ENCODE measurements at regions not wholly inside any gene's neighbourhood (a gene's known extent, or its start where the extent isn't known, plus 50 kb on each side); places are given as distances from the start of the nearest gene placed in this dataset.

DNA sequence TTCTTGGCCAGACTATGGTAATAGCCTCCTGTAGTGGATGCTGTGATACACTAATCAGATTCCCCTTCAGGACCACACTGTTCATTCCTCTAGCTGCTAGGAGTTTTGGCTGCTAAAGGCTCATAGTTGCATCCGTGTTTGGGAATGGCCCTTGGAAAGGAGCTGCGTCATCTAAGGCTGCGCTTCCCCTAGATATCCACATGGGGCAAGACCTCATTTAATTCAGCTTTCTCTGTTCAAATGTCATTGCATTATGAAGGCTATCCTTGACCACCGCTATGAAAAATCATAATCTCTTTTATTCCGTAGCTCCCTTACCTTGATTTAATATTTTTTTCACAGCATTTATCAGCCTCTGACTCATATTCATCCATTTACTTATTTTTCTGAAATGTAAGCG, 258.3 kb upstream of the NR4A3 start:
- H3K9me3 ChIP-seq, result no peaks in the 10 kb centered on the region
- no peak overlapping the region for H3K27ac ChIP-seq
- WGBS, 2 donors, result 86 to 91% methylated on average over 6 of the region's 6 CpGs
- H3K4me1 ChIP-seq, result peaks cover 0 to 10% (median 2%) of the 10 kb centered on the region in 4 donors
- no peaks in the 10 kb centered on the region for H3K27me3 ChIP-seq
- TF ChIP-seq, protein P1, sequence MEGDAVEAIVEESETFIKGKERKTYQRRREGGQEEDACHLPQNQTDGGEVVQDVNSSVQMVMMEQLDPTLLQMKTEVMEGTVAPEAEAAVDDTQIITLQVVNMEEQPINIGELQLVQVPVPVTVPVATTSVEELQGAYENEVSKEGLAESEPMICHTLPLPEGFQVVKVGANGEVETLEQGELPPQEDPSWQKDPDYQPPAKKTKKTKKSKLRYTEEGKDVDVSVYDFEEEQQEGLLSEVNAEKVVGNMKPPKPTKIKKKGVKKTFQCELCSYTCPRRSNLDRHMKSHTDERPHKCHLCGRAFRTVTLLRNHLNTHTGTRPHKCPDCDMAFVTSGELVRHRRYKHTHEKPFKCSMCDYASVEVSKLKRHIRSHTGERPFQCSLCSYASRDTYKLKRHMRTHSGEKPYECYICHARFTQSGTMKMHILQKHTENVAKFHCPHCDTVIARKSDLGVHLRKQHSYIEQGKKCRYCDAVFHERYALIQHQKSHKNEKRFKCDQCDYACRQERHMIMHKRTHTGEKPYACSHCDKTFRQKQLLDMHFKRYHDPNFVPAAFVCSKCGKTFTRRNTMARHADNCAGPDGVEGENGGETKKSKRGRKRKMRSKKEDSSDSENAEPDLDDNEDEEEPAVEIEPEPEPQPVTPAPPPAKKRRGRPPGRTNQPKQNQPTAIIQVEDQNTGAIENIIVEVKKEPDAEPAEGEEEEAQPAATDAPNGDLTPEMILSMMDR (IDR thresholded peaks at IDR 0.05), result no peak
- TF ChIP-seq POLR2A (IDR thresholded peaks at IDR 0.05), result no peak
- TF ChIP-seq EP300 (IDR thresholded peaks at IDR 0.05), result no peak
- no peak for TF ChIP-seq POLR2AphosphoS5 (IDR thresholded peaks at IDR 0.05)
- no peak overlapping the region for H3K4me3 ChIP-seq
- intact Hi-C loops (cut with DNase I), result no loop called here
- H3K36me3 ChIP-seq, result no peaks in the 10 kb centered on the region
- DNase-seq, result no peak

DNA sequence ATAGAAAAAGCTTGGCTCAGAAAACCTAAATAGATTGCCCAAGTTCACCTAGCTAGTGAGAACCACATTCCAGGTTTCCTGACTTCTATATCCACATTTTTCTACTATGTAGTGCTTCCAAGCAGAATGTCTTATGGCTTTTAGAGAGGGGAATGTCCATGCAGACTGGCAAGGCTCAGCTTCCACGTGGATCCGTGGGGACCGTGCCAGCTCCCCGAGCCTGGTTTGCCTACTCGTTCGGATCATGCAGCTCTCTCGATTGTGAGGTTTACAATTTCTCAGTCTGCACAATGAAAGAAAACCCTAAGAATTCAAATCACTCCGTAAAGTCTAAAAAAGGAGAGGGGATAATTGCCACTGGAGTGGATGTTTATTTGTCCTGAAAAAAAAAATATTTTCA, 256.5 kb upstream of the NR4A3 start:
- H3K27me3 ChIP-seq, result no peaks in the 10 kb centered on the region
- WGBS, 2 donors, result 82 to 84% methylated on average over 8 of the region's 8 CpGs
- no peak overlapping the region for H3K27ac ChIP-seq
- TF ChIP-seq POLR2AphosphoS5 (IDR thresholded peaks at IDR 0.05) (no peak), POLR2A (IDR thresholded peaks at IDR 0.05) (no peak), EP300 (IDR thresholded peaks at IDR 0.05) (peak in 1 of 4 donors; percentile 19)
- TF ChIP-seq, protein P1 (IDR thresholded peaks at IDR 0.05), result no peak
- no peaks in the 10 kb centered on the region for H3K36me3 ChIP-seq
- peaks cover 0 to 10% (median 2%) of the 10 kb centered on the region in 4 donors for H3K4me1 ChIP-seq
- intact Hi-C loops (cut with DNase I), result loop anchor here (5.0 kb wide), 1 partner anchor 103 kb away; no protein-coding TSS in a partner anchor
- H3K4me3 ChIP-seq, result no peak overlapping the region
- H3K9me3 ChIP-seq, result no peaks in the 10 kb centered on the region
- DNase-seq, result no peak

DNA sequence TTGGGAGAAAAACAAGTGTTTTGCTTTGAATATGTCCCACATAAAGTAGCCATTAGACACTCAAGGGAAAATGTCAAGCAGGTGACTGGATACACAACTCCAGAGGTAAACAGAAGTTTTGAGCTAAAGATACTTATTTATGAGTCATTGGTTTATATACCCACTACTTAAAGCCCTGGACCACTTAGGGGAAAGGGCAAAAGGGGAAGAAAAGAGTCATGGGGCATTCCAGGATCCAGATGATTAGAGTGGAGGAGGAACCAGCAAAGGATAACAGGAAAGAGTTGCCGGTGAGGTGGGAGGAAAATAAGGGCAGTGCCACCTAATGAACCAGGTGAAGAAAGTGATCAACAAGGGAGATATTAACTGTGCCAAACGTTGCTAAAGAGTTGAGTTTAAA, 254.2 kb upstream of the NR4A3 start:
- 50 to 56% methylated on average over 2 of the region's 2 CpGs for WGBS, 2 donors
- no peaks in the 10 kb centered on the region for H3K9me3 ChIP-seq

DNA sequence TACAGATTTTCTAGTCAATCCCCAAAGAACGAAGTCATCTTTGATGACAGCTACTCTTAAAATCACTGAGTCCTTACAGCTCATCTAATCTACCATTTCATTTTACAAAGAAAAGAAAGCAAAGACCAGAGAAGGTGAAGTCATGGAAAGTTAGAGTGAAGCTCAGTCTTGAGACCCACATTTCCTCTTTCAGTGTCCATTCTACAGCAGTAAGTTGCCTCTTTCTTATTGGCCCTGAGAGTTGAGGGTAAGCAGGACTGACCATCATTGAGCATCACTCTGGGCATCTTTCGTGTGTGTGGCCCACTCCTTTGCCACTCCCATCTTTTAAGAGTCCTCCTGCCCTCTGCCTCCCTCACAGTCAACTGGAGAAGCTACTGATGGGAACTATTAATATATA, 251.8 kb upstream of the NR4A3 start:
- Histone ChIP-seq H3K27ac (no peak overlapping the region), H3K4me1 (peaks cover 0 to 30% (median 20%) of the 10 kb centered on the region in 4 donors), H3K27me3 (no peaks in the 10 kb centered on the region), H3K9me3 (no peaks in the 10 kb centered on the region), H3K4me3 (no peak overlapping the region), H3K36me3 (no peaks in the 10 kb centered on the region)
- intact Hi-C loops (cut with DNase I), result loop anchor here (5.0 kb wide), 1 partner anchor 108 kb away; no protein-coding TSS in a partner anchor
- TF ChIP-seq POLR2AphosphoS5 (IDR thresholded peaks at IDR 0.05) (no peak), EP300 (IDR thresholded peaks at IDR 0.05) (no peak), POLR2A (IDR thresholded peaks at IDR 0.05) (no peak)
- TF ChIP-seq, protein P1 (IDR thresholded peaks at IDR 0.05), result no peak
- WGBS, 2 donors, result 60 to 78% methylated on average over 2 of the region's 2 CpGs
- DNase-seq, result no peak

More for the DNA sequence above, 254.2 kb upstream of the NR4A3 start:
- DNase-seq, result no peak
- no peaks in the 10 kb centered on the region for H3K27me3 ChIP-seq
- no peaks in the 10 kb centered on the region for H3K36me3 ChIP-seq
- H3K4me3 ChIP-seq, result no peak overlapping the region
- no peak overlapping the region for H3K27ac ChIP-seq
- peaks cover 0 to 17% (median 9%) of the 10 kb centered on the region in 4 donors for H3K4me1 ChIP-seq
- TF ChIP-seq, protein P1 (IDR thresholded peaks at IDR 0.05), result no peak
- no peak for TF ChIP-seq EP300 (IDR thresholded peaks at IDR 0.05)
- no peak for TF ChIP-seq POLR2AphosphoS5 (IDR thresholded peaks at IDR 0.05)
- TF ChIP-seq POLR2A (IDR thresholded peaks at IDR 0.05), result no peak
- intact Hi-C loops (cut with DNase I), result loop anchor here (5.0 kb wide), 1 partner anchor 105 kb away; no protein-coding TSS in a partner anchor

DNA sequence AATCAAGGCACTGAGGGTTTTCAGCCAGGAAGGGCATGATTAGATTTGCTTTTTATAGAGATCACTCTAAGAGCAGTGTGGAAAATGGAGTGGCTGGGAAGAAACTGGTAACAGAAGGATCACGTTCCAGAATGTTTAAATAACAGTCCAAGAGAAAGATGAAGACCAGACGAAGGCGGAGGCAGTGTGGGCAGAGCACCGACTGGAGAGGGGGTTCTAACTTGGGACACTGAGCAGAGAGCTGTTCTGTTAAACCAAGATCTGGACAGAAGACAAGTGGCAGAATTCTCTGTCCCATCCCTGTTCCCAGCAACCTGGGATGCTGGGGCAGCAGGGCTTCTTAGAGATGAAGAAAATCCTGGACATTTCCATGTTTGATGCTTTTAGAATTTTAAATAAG, 249.1 kb upstream of the NR4A3 start:
- intact Hi-C loops (cut with DNase I), result no loop called here
- TF ChIP-seq, protein P1 (IDR thresholded peaks at IDR 0.05), result no peak
- TF ChIP-seq POLR2AphosphoS5 (IDR thresholded peaks at IDR 0.05) (peak in 3 of 4 donors; percentile 54 to 73 (median 65)), EP300 (IDR thresholded peaks at IDR 0.05) (peak in 1 of 4 donors; percentile 69), POLR2A (IDR thresholded peaks at IDR 0.05) (no peak)
- Histone ChIP-seq H3K4me1 (peaks cover 0 to 21% (median 19%) of the 10 kb centered on the region in 4 donors), H3K27ac (peak overlapping the region in 3 of 4 donors; percentile 56 to 77 (median 75)), H3K36me3 (no peaks in the 10 kb centered on the region), H3K27me3 (no peaks in the 10 kb centered on the region), H3K4me3 (no peak overlapping the region), H3K9me3 (no peaks in the 10 kb centered on the region)
- whole genome bisulfite sequencing, 2 donors, result 68 to 78% methylated on average over 4 of the region's 4 CpGs
- DNase-seq, result no peak
